ENCODE measurements at regions not wholly inside any gene's neighbourhood (a gene's known extent, or its start where the extent isn't known, plus 50 kb on each side); places are given as distances from the start of the nearest gene placed in this dataset.
"Not testable (repeated sequence)": the region's sequence is repeated elsewhere in the genome, so short reads cannot be mapped to it uniquely, and the experiment has no call there.

DNA sequence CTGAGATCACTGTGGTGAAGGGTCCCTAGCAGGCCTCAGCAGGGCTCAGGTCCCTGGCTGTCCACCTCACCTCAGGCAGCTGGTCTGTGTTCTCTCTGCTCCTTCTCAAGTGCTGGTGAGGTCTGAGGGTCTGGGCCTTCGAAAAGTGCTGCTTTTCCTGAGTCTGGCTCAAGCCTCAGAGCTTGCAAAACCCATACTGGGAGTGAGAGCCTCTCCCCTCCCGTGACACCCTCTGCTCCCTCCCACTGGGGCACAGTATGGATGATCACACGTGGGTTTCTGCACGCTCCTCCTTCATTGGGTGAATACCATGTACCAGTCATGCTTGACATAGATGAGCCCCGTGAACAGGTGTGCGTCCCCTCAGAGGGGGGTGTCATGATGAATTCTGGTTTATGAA, 73.3 kb upstream of the WASF3 start:
- FAIRE-seq: no peak

GRCh38 chr13:26485288-26485687, 72.2 kb upstream of the WASF3 start:
- FAIRE-seq: no peak

GRCh38 chr13:26485786-26486185, 71.7 kb upstream of the WASF3 start:
- FAIRE-seq: no peak

- no peak for FAIRE-seq
Measured at GRCh38 chr13:26486550-26486949, 70.9 kb upstream of the WASF3 start.

- no peak for FAIRE-seq
Measured at GRCh38 chr13:26487781-26488180, 69.7 kb upstream of the WASF3 start.

DNA sequence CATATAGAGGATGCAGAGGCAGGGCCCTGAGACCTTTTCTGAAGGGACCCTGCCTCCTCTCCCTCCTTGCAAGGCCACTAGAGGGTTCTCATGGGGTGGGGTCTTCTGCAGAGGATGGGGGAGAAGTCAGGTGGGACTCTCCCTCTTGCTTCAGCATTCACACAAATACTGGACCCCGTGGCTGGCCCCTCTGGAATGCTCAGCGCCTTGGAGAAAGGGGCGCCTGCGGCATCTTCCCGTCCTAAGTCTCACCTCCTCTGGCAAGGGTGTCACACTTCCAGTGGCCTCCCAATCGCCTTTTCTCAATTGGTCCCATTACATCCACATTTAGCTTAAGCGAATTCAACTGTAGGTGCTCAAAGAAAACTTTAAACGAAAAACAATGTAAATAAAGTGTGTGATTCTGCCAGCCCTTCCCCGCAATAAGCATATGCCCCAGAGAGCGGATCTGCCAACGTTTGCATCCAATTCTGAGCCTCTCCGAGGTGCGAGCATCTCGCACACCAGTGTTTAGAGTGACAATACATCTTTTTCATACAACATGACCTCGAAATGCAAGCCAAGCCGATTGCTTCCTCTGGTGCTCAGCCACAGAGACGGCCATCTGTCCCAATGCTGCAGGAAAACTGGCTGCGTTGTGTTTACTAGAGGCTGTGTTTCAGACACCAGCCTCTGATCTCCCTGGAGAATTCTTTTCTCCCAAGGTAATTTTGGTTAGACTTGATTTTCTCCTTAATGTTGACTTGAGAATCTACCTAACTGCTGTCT, 69.1 kb upstream of the WASF3 start:
- no peak for FAIRE-seq

DNA sequence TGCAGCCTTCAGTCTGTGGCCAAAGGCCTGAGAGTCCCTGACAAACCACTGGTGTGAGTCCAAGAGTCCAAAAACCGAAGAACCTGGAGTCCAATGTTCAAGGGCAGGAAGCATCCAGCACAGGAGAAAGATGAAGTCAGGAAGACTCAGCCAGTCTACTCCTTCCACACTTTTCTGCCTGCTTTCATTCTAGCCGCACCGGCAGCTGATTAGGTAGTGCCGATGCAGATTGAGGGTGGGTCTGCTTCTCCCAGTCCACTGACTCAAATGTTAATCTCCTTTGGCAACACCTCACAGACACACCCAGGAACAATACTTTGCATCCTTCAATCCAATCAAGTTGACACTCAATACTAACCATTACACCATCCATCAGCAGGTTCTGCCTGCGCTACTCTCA, 65.2 kb upstream of the WASF3 start:
- FAIRE-seq: not testable (repeated sequence)

- no peak for FAIRE-seq
Measured at GRCh38 chr13:26494571-26495195, 62.8 kb upstream of the WASF3 start.

GRCh38 chr13:26495750-26496149, 61.7 kb upstream of the WASF3 start:
- FAIRE-seq: no peak

- FAIRE-seq: no peak
Measured at GRCh38 chr13:26497968-26498511, 59.4 kb upstream of the WASF3 start.

DNA sequence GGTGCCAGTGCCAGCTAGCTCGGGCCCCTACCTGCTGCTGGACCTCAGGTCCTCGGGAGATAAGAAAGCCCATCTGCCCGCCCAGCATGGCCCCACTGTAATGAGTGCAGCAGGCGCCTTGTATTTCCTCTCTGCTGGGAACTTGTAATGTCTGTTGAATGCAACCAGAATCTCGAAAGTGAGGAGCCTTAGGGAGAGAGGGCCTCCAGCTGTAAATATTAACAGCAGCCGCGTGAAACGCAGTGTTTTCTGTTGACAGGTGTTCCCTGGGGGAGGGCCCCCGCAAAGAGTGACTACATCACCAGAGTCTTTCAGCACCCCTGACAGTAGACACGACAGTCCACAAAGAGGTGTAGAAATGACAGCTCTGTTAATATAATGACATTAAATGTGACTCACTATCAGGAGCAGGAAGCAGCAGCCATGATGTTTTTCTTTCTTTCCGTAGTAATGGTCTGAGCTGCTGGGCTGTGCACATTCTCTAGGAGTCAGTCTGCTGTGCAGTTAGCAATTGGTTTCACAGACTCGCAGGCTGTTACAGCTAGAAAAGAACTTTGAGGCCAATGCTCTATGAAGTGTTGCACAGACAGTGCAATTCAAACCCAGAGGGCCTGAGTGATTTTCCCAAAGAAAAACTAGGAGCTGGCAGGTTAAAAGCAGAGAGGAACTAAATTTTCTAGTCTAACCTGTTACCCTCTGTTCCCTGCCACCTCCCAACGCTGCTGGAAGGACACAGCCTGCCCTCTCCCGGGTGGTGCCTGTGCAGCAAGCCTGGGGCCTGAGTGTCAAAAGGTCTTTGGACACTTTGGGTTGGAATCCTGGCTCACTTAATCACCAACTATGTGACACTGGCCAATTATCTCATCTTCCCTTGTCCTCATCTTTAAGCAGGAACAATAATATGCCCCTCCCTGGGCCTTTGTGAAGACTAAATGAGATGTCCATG, 58.6 kb upstream of the WASF3 start:
- no peak for FAIRE-seq

DNA sequence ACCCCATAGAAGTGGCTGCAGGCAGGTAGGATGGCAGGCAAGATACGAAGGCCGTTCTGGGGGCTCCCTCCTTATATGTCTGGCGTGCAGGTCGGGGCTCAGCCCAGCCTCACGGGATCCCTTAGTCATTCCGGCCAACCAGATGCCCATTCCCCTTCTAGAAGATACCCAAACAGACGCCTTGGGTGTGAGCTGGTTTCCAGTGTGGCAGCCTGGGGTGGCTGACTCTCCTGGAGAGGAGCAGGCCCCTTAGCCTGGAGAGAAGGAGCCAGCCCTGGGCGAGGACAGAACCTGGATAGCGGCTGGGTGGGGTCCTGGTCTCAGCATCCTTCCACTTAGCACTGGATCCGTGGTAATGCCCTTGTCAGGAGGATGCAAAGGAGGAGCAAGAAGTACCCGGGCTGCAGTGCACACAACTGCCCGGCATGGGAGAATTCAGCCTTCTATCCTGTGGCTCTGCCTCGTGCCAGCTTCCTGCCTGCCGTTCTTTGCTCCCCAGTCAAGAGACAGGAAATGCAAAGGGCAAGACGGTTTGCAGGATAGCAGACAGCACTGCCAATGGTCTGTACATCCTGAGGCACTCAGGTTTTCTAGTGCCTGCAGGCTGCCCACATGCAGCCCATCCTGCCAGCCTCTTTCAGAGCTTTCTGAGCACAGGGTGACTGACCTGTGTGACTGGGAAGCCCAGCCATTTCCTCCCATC, 56.7 kb upstream of the WASF3 start:
- FAIRE-seq: no peak

GRCh38 chr13:26501641-26502040, 55.8 kb upstream of the WASF3 start:
- FAIRE-seq: no peak

- no peak for FAIRE-seq
Measured at GRCh38 chr13:26502826-26503225, 54.7 kb upstream of the WASF3 start.

- no peak for FAIRE-seq
Measured at GRCh38 chr13:26503826-26504594, 53.5 kb upstream of the WASF3 start.

All from G401.6 (cell line).